Prostate gland (tissue), 2 donors: ENCODE measurements at regions not wholly inside any gene's neighbourhood (a gene's known extent, or its start where the extent isn't known, plus 50 kb on each side); places are given as distances from the start of the nearest gene placed in this dataset.

Experiments
- POLR2A ChIP-seq: fragments of 450-650 bp; IDR thresholded peaks from one replicate; pipeline ENCODE4 v1.6.1; 2016; ENCODE audit warnings: antibody characterized with exemption, mild to moderate bottlenecking
- POLR2AphosphoS5 ChIP-seq: sonication (generic); formaldehyde crosslinking; IDR thresholded peaks from one replicate; pipeline ENCODE4 v1.6.1; 2017; ENCODE audit warnings: antibody characterized with exemption
- TF ChIP-seq, protein P1 (sequence below), 4 experiments: fragments of 200-600 bp in 2 of 4; fragments of 450-650 bp in 2 of 4; sonication (generic) in 2 of 4; IDR thresholded peaks; 1 replicate in 3 of 4; 2 replicates in 1 of 4; pipeline ENCODE4 v1.5.1; 2016 to 2019; ENCODE audit warnings: antibody characterized with exemption in 4 of 4, mild to moderate bottlenecking in 2 of 4, moderate library complexity in 2 of 4

DNA sequence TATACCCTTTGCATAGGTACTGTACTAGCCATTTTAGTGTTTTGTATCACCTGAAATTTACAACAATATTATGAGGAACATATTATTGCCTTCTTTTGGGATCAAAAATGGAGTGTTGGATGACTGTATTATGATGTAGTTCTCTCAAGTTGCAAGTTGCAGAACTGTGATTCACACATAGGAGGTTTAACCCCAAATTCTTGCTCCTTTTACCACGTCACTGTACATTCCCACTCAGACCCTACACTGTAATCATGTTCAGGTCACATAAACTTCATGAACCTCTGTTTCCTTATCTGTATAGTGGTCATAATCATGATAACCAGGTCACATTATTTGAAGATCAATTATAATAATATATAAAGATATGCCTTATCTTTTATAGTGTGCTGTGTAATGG lies 925.1 kb upstream of the TENM4 start:
- TF ChIP-seq POLR2A (no peak), POLR2AphosphoS5 (no peak)
- TF ChIP-seq, protein P1, sequence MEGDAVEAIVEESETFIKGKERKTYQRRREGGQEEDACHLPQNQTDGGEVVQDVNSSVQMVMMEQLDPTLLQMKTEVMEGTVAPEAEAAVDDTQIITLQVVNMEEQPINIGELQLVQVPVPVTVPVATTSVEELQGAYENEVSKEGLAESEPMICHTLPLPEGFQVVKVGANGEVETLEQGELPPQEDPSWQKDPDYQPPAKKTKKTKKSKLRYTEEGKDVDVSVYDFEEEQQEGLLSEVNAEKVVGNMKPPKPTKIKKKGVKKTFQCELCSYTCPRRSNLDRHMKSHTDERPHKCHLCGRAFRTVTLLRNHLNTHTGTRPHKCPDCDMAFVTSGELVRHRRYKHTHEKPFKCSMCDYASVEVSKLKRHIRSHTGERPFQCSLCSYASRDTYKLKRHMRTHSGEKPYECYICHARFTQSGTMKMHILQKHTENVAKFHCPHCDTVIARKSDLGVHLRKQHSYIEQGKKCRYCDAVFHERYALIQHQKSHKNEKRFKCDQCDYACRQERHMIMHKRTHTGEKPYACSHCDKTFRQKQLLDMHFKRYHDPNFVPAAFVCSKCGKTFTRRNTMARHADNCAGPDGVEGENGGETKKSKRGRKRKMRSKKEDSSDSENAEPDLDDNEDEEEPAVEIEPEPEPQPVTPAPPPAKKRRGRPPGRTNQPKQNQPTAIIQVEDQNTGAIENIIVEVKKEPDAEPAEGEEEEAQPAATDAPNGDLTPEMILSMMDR (IDR thresholded peaks at IDR 0.05) = no peak
